ENCODE measurements at regions not wholly inside any gene's neighbourhood (a gene's known extent, or its start where the extent isn't known, plus 50 kb on each side); places are given as distances from the start of the nearest gene placed in this dataset.

DNA sequence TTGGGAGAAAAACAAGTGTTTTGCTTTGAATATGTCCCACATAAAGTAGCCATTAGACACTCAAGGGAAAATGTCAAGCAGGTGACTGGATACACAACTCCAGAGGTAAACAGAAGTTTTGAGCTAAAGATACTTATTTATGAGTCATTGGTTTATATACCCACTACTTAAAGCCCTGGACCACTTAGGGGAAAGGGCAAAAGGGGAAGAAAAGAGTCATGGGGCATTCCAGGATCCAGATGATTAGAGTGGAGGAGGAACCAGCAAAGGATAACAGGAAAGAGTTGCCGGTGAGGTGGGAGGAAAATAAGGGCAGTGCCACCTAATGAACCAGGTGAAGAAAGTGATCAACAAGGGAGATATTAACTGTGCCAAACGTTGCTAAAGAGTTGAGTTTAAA, 254.2 kb upstream of the NR4A3 start:
- TF ChIP-seq, protein P1, sequence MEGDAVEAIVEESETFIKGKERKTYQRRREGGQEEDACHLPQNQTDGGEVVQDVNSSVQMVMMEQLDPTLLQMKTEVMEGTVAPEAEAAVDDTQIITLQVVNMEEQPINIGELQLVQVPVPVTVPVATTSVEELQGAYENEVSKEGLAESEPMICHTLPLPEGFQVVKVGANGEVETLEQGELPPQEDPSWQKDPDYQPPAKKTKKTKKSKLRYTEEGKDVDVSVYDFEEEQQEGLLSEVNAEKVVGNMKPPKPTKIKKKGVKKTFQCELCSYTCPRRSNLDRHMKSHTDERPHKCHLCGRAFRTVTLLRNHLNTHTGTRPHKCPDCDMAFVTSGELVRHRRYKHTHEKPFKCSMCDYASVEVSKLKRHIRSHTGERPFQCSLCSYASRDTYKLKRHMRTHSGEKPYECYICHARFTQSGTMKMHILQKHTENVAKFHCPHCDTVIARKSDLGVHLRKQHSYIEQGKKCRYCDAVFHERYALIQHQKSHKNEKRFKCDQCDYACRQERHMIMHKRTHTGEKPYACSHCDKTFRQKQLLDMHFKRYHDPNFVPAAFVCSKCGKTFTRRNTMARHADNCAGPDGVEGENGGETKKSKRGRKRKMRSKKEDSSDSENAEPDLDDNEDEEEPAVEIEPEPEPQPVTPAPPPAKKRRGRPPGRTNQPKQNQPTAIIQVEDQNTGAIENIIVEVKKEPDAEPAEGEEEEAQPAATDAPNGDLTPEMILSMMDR (IDR thresholded peaks at IDR 0.05): no peak
- TF ChIP-seq POLR2A (IDR thresholded peaks at IDR 0.05) (no peak), EP300 (IDR thresholded peaks at IDR 0.05) (no peak), POLR2AphosphoS5 (IDR thresholded peaks at IDR 0.05) (no peak)
